ENCODE measurements at regions not wholly inside any gene's neighbourhood (a gene's known extent, or its start where the extent isn't known, plus 50 kb on each side); places are given as distances from the start of the nearest gene placed in this dataset.
A peak's percentile ranks its signal among the peaks of the same experiment; 100 is the strongest.

DNA sequence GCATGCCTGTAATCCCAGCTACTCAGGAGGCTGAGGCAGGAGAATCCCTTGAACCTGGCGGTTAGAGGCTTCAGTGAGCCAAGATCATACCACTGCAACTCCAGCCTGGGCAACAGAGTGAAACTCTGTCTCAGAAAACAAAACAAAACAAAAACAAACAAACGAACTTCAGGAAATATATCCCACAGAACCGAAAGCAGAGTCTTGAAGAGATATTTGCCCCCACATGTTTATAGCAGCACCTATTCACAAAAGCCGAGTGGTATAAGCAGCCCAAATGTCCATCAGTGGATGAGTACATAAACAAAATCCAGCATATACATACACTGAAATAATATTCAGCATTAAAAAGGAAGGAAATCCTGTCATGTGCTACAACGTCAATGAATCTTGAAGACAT is 57.6 kb upstream of the GRIN3A start:
- ChIA-PET POLR2A (no interaction called here), CTCF (no interaction called here)
- no peaks in the 10 kb centered on the region for H3K9me3 Mint-ChIP-seq (ENCODE audit: insufficient read depth)
- no peak for ATAC-seq
- H3K36me3 Mint-ChIP-seq (ENCODE audit: low read depth) = no peaks in the 10 kb centered on the region
- no peak overlapping the region for H3K27ac Mint-ChIP-seq
- no peak for DNase-seq
- no peaks in the 10 kb centered on the region for H3K27me3 Mint-ChIP-seq (ENCODE audit: low read depth)
- no peaks in the 10 kb centered on the region for H3K4me1 Mint-ChIP-seq (ENCODE audit: low read depth)
- no peak overlapping the region for H3K4me3 Mint-ChIP-seq

- ATAC-seq (no peak), DNase-seq (no peak)
- Mint-ChIP-seq H3K4me3 (no peak overlapping the region), H3K36me3 (ENCODE audit: low read depth) (no peaks in the 10 kb centered on the region), H3K27ac (no peak overlapping the region), H3K9me3 (ENCODE audit: insufficient read depth) (no peaks in the 10 kb centered on the region), H3K27me3 (ENCODE audit: low read depth) (no peaks in the 10 kb centered on the region), H3K4me1 (ENCODE audit: low read depth) (no peaks in the 10 kb centered on the region)
- ChIA-PET POLR2A (no interaction called here), CTCF (no interaction called here)
Measured at GRCh38 chr9:101795147-101795546, 56.7 kb upstream of the GRIN3A start.

- Mint-ChIP-seq H3K4me3 (no peak overlapping the region), H3K9me3 (ENCODE audit: insufficient read depth) (no peaks in the 10 kb centered on the region), H3K27me3 (ENCODE audit: low read depth) (no peaks in the 10 kb centered on the region), H3K36me3 (ENCODE audit: low read depth) (no peaks in the 10 kb centered on the region), H3K27ac (no peak overlapping the region), H3K4me1 (ENCODE audit: low read depth) (no peaks in the 10 kb centered on the region)
- ChIA-PET POLR2A (no interaction called here), CTCF (no interaction called here)
- DNase-seq (no peak), ATAC-seq (no peak)
Measured at GRCh38 chr9:101792475-101792874, 54.0 kb upstream of the GRIN3A start.

- H3K27me3 Mint-ChIP-seq (ENCODE audit: low read depth) = no peaks in the 10 kb centered on the region
- POLR2A ChIA-PET = no interaction called here
- DNase-seq (peak; percentile 26), ATAC-seq (no peak)
- no peaks in the 10 kb centered on the region for H3K36me3 Mint-ChIP-seq (ENCODE audit: low read depth)
- no peaks in the 10 kb centered on the region for H3K9me3 Mint-ChIP-seq (ENCODE audit: insufficient read depth)
- CTCF ChIA-PET = no interaction called here
- H3K4me1 Mint-ChIP-seq (ENCODE audit: low read depth) = no peaks in the 10 kb centered on the region
- H3K27ac Mint-ChIP-seq = no peak overlapping the region
- H3K4me3 Mint-ChIP-seq = no peak overlapping the region
Measured at GRCh38 chr9:101791938-101792337, 53.5 kb upstream of the GRIN3A start.

GRCh38 chr9:101791533-101791932 is 53.1 kb upstream of the GRIN3A start:
- no peak overlapping the region for H3K4me3 Mint-ChIP-seq
- POLR2A ChIA-PET = no interaction called here

More at GRCh38 chr9:101791533-101791932, 53.1 kb upstream of the GRIN3A start:
- DNase-seq = no peak
- CTCF ChIA-PET = no interaction called here
- Mint-ChIP-seq H3K9me3 (ENCODE audit: insufficient read depth) (no peaks in the 10 kb centered on the region), H3K4me1 (ENCODE audit: low read depth) (no peaks in the 10 kb centered on the region), H3K27me3 (ENCODE audit: low read depth) (no peaks in the 10 kb centered on the region), H3K27ac (no peak overlapping the region), H3K36me3 (ENCODE audit: low read depth) (no peaks in the 10 kb centered on the region)
- no peak for ATAC-seq

Data from activated CD8-positive, alpha-beta T cell treated with anti-CD3 and anti-CD28 coated beads, Interleukin-2, amount 10 ng/mL, durations not matched to agents 7 days and 5 days (primary cell).